ENCODE measurements at regions not wholly inside any gene's neighbourhood (a gene's known extent, or its start where the extent isn't known, plus 50 kb on each side); places are given as distances from the start of the nearest gene placed in this dataset.

DNA sequence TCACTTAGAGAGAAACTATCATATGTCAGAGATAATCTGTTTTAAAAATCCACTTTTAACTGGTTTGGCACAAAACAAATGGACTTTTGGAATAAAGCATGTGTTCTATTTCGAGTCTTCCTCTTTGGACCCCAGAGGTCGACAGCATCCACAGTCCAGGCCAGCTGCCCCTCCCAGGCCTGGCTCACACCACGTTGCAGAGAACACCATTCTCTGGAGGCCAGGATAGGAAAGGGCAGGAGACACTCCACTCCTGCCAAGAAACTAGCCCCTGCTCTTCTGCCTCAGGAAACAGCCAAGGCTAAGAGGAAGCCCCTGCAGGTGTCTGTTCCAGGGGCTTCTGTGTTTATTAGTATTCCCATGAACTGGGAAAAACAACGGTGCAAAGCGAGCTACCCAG lies 456.6 kb upstream of the ID2 start:
- no peak overlapping the region for H3K4me2 ChIP-seq (ENCODE audit: low read length)
- H3K9ac ChIP-seq (ENCODE audit: low read length) = no peak overlapping the region
- H3K9me3 ChIP-seq (ENCODE audit: control insufficient read depth in 1 of 2, insufficient read depth in 1 of 2, low read depth in 1 of 2, low read length in 2 of 2) = no peaks in the 10 kb centered on the region
- CTCF ChIA-PET = no interaction called here
- H3K27ac ChIP-seq (ENCODE audit: low read depth, low read length) = no peak overlapping the region
- no TSS peak for BruUV-seq (replicated peaks)
- H2AFZ ChIP-seq (ENCODE audit: low read depth, low read length, poor library complexity, severe bottlenecking) = no peak overlapping the region
- no peaks in the 10 kb centered on the region for H4K20me1 ChIP-seq (ENCODE audit: insufficient read depth)
- intact Hi-C loops (cut with micrococcal nuclease) = no loop called here
- peaks cover 2 to 10% of the 10 kb centered on the region in 2 experiments; a peak in 3 of 4 replicates for H3K4me1 ChIP-seq (ENCODE audit: control insufficient read depth in 1 of 2, insufficient read depth in 2 of 2, low read length in 2 of 2)
- RAD21 ChIA-PET (ENCODE audit: low non-redundant PET in 1 of 2, low total read pairs in 2 of 2, uncharacterized antibody in 2 of 2, unreplicated experiment in 2 of 2) = no interaction called here
- no peaks in the 10 kb centered on the region for H3K36me3 ChIP-seq (ENCODE audit: control insufficient read depth in 1 of 2, insufficient read depth in 2 of 2, low read length in 2 of 2)
- POLR2A ChIA-PET = no interaction called here
- no peaks in the 10 kb centered on the region for H3K27me3 ChIP-seq (ENCODE audit: insufficient read depth, low read length)
- H3K9me2 ChIP-seq (ENCODE audit: insufficient read depth) = no peaks in the 10 kb centered on the region
- no peak for ATAC-seq
- TF ChIP-seq CEBPB (IDR thresholded peaks at IDR 0.05; ENCODE audit: low read depth) = no peak
- no peak for TF ChIP-seq FOSL1 (IDR thresholded peaks at IDR 0.05; ENCODE audit: low read depth)
- TF ChIP-seq, protein P1, sequence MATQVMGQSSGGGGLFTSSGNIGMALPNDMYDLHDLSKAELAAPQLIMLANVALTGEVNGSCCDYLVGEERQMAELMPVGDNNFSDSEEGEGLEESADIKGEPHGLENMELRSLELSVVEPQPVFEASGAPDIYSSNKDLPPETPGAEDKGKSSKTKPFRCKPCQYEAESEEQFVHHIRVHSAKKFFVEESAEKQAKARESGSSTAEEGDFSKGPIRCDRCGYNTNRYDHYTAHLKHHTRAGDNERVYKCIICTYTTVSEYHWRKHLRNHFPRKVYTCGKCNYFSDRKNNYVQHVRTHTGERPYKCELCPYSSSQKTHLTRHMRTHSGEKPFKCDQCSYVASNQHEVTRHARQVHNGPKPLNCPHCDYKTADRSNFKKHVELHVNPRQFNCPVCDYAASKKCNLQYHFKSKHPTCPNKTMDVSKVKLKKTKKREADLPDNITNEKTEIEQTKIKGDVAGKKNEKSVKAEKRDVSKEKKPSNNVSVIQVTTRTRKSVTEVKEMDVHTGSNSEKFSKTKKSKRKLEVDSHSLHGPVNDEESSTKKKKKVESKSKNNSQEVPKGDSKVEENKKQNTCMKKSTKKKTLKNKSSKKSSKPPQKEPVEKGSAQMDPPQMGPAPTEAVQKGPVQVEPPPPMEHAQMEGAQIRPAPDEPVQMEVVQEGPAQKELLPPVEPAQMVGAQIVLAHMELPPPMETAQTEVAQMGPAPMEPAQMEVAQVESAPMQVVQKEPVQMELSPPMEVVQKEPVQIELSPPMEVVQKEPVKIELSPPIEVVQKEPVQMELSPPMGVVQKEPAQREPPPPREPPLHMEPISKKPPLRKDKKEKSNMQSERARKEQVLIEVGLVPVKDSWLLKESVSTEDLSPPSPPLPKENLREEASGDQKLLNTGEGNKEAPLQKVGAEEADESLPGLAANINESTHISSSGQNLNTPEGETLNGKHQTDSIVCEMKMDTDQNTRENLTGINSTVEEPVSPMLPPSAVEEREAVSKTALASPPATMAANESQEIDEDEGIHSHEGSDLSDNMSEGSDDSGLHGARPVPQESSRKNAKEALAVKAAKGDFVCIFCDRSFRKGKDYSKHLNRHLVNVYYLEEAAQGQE (IDR thresholded peaks at IDR 0.05; ENCODE audit: low read depth) = no peak
- TF ChIP-seq, protein P2, sequence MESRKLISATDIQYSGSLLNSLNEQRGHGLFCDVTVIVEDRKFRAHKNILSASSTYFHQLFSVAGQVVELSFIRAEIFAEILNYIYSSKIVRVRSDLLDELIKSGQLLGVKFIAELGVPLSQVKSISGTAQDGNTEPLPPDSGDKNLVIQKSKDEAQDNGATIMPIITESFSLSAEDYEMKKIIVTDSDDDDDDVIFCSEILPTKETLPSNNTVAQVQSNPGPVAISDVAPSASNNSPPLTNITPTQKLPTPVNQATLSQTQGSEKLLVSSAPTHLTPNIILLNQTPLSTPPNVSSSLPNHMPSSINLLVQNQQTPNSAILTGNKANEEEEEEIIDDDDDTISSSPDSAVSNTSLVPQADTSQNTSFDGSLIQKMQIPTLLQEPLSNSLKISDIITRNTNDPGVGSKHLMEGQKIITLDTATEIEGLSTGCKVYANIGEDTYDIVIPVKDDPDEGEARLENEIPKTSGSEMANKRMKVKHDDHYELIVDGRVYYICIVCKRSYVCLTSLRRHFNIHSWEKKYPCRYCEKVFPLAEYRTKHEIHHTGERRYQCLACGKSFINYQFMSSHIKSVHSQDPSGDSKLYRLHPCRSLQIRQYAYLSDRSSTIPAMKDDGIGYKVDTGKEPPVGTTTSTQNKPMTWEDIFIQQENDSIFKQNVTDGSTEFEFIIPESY (IDR thresholded peaks at IDR 0.05; ENCODE audit: extremely low read depth, insufficient replicate concordance, low read length) = no peak
- TF ChIP-seq RAD21 (IDR thresholded peaks at IDR 0.05; ENCODE audit: low read depth) = no peak
- no peak for TF ChIP-seq ELF1 (IDR thresholded peaks at IDR 0.05; ENCODE audit: borderline replicate concordance, low read depth)
- TF ChIP-seq SRF (IDR thresholded peaks at IDR 0.05; ENCODE audit: low read depth) = no peak
- TF ChIP-seq ZFX (IDR thresholded peaks at IDR 0.05) = no peak
- TF ChIP-seq JUND (IDR thresholded peaks at IDR 0.05) = no peak
- no peak for TF ChIP-seq EZH2 (IDR thresholded peaks at IDR 0.05)
- TF ChIP-seq, protein P3, sequence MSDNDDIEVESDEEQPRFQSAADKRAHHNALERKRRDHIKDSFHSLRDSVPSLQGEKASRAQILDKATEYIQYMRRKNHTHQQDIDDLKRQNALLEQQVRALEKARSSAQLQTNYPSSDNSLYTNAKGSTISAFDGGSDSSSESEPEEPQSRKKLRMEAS (IDR thresholded peaks at IDR 0.05) = no peak
- no peak for TF ChIP-seq SP1 (IDR thresholded peaks at IDR 0.05; ENCODE audit: low read depth)
- TF ChIP-seq CBX3 (IDR thresholded peaks at IDR 0.05; ENCODE audit: low read depth) = no peak
- no peak for TF ChIP-seq POLR2A (IDR thresholded peaks at IDR 0.05; ENCODE audit: borderline replicate concordance, extremely low read depth, insufficient read depth, insufficient read length)
- no peak for TF ChIP-seq EGR1 (IDR thresholded peaks at IDR 0.05; ENCODE audit: low read depth)
- no peak for TF ChIP-seq YY1 (IDR thresholded peaks at IDR 0.05; ENCODE audit: extremely low read depth, insufficient replicate concordance, low read depth, low read length)
- no peak for TF ChIP-seq ZNF274 (IDR thresholded peaks at IDR 0.05; ENCODE audit: low read depth, low read length)
- H3K79me2 ChIP-seq (ENCODE audit: insufficient read depth, low read length) = no peaks in the 10 kb centered on the region
- no peak for DNase-seq (ENCODE audit: low read depth, low spot score)
- H3K4me3 ChIP-seq (replicated peaks in 1 of 2; ENCODE audit: low read depth in 1 of 2, low read length in 2 of 2) = no peak overlapping the region
